Tibial artery (tissue), 4 donors: ENCODE measurements at regions not wholly inside any gene's neighbourhood (a gene's known extent, or its start where the extent isn't known, plus 50 kb on each side); places are given as distances from the start of the nearest gene placed in this dataset.

ENCODE experiments used
- DNase-seq, 2 donors: peaks; one replicate each; pipeline ENCODE4 v3.0.0-alpha.2; 2019
- H3K27ac ChIP-seq, 2 donors: fragments of 200-600 bp; sonication (generic) in 1 of 2; 1 replicate in 1 of 2; 2 replicates in 1 of 2; pipeline ENCODE4 v1.5.1; 2018 to 2019; ENCODE audit warnings: mild to moderate bottlenecking in 1 of 2
- H3K27me3 ChIP-seq, 2 donors: fragments of 200-600 bp; sonication (generic) in 1 of 2; one replicate each; pipeline versions ENCODE4 v1.5.1 to v1.6.0; 2016 to 2019
- H3K36me3 ChIP-seq, 3 donors: fragments of 200-600 bp; sonication (generic) in 2 of 3; one replicate each; pipeline ENCODE4 v1.5.1; 2016 to 2019; ENCODE audit warnings: mild to moderate bottlenecking in 2 of 3
- H3K4me1 ChIP-seq, 4 donors: fragments of 200-600 bp; sonication (generic) in 2 of 4; 1 replicate in 3 of 4; 2 replicates in 1 of 4; pipeline ENCODE4 v1.5.1; 2016 to 2019
- H3K4me3 ChIP-seq, 2 donors: fragments of 200-600 bp; sonication (generic) in 1 of 2; 1 replicate in 1 of 2; 2 replicates in 1 of 2; pipeline ENCODE4 v1.5.1; 2018 to 2019; ENCODE audit warnings: mild to moderate bottlenecking in 2 of 2
- H3K9me3 ChIP-seq, 3 donors: fragments of 200-600 bp; sonication (generic) in 1 of 3; one replicate each; pipeline ENCODE4 v1.5.1; 2016 to 2019
- CTCF ChIP-seq, 2 experiments: fragments of 200-600 bp in 1 of 2; fragments of 450-650 bp in 1 of 2; IDR thresholded peaks; one replicate each; pipeline ENCODE4 v1.5.1; 2017 to 2019; ENCODE audit warnings: antibody characterized with exemption in 2 of 2, mild to moderate bottlenecking in 1 of 2, moderate library complexity in 1 of 2
- intact Hi-C: fragments of 100-400 bp; cut with DNase I; formaldehyde crosslinking; loops from one replicate; pipeline ENCODE4 v1.15.0; 2023; ENCODE audit warnings: low total_unique reads

- no peak overlapping the region for H3K4me3 ChIP-seq
- H3K4me1 ChIP-seq = no peaks in the 10 kb centered on the region
- H3K36me3 ChIP-seq = no peaks in the 10 kb centered on the region
- no peaks in the 10 kb centered on the region for H3K9me3 ChIP-seq
- TF ChIP-seq CTCF (IDR thresholded peaks at IDR 0.05) = no peak
- no peak overlapping the region for H3K27ac ChIP-seq
- H3K27me3 ChIP-seq = no peaks in the 10 kb centered on the region
- no peak for DNase-seq
- intact Hi-C loops = no loop called here
These were observed 290.9 kb upstream of the FAM78B start for GRCh38 chr1:166457700-166458099.

GRCh38 chr1:166464333-166464732 is 297.5 kb upstream of the FAM78B start:
- H3K4me3 ChIP-seq = no peak overlapping the region
- intact Hi-C loops = no loop called here
- no peaks in the 10 kb centered on the region for H3K27me3 ChIP-seq
- H3K36me3 ChIP-seq = no peaks in the 10 kb centered on the region
- H3K27ac ChIP-seq = no peak overlapping the region
- H3K4me1 ChIP-seq = no peaks in the 10 kb centered on the region
- peaks cover 0 to 3% (median 0%) of the 10 kb centered on the region in 3 donors for H3K9me3 ChIP-seq
- no peak for DNase-seq
- TF ChIP-seq CTCF (IDR thresholded peaks at IDR 0.05) = no peak

DNA sequence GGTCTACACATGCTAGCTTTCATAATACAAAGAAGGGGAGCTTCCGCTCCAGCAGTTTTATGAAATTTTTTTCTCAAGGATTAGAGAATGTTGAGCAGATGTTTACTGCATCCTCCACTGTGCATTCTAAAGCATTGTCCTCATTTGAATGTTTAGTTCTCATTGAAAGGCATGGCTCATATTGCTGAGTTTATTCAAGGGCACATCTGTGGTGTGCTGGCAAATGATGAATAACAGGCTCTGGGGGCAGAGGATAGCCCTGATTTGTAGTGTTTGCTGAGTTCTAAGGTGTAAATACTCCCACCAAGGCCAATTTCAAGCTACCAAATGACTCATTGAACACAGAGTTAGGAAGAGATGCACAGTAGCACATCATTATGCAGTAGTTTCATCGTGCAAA is 303.2 kb upstream of the FAM78B start:
- TF ChIP-seq CTCF (IDR thresholded peaks at IDR 0.05) = no peak
- no peaks in the 10 kb centered on the region for H3K4me1 ChIP-seq
- H3K36me3 ChIP-seq = no peaks in the 10 kb centered on the region
- intact Hi-C loops = loop anchor here (10.0 kb wide), 1 partner anchor 535 kb away; no protein-coding TSS in a partner anchor
- no peak overlapping the region for H3K4me3 ChIP-seq
- DNase-seq = no peak
- H3K9me3 ChIP-seq = no peaks in the 10 kb centered on the region
- H3K27ac ChIP-seq = no peak overlapping the region
- H3K27me3 ChIP-seq = peaks cover 0 to 13% of the 10 kb centered on the region in 2 donors

DNA sequence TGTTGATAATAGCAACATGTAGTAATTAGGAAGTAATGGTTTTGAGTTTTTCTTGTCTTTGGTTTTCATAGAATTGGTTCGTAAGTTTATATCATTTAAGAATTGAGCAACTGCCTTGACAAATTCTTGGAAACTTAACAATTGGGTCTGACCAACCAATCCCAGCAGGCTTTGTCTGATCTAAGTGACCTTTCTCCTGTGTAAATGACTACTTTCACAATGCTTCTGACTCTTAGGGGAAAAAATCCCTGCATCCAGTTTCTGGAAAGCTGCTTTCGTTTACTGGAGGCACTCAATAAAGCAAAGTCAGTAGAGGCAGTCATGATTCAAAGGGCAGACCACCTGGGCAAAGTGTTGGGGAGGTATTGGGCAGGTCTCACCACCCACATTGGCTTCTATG is 303.6 kb upstream of the FAM78B start:
- no peaks in the 10 kb centered on the region for H3K36me3 ChIP-seq
- intact Hi-C loops = loop anchor here (10.0 kb wide), 1 partner anchor 536 kb away; no protein-coding TSS in a partner anchor
- peaks cover 0 to 13% of the 10 kb centered on the region in 2 donors for H3K27me3 ChIP-seq
- H3K9me3 ChIP-seq = no peaks in the 10 kb centered on the region
- no peak for TF ChIP-seq CTCF (IDR thresholded peaks at IDR 0.05)
- H3K27ac ChIP-seq = no peak overlapping the region
- no peak overlapping the region for H3K4me3 ChIP-seq
- H3K4me1 ChIP-seq = no peaks in the 10 kb centered on the region
- no peak for DNase-seq

- H3K36me3 ChIP-seq = no peaks in the 10 kb centered on the region
- intact Hi-C loops = loop anchor here (10.0 kb wide), 1 partner anchor 537 kb away; no protein-coding TSS in a partner anchor
- DNase-seq = no peak
- H3K4me1 ChIP-seq = no peaks in the 10 kb centered on the region
- H3K27me3 ChIP-seq = peaks cover 0 to 13% of the 10 kb centered on the region in 2 donors
- no peak overlapping the region for H3K27ac ChIP-seq
- no peak overlapping the region for H3K4me3 ChIP-seq
- TF ChIP-seq CTCF (IDR thresholded peaks at IDR 0.05) = no peak
- no peaks in the 10 kb centered on the region for H3K9me3 ChIP-seq
These were observed 304.6 kb upstream of the FAM78B start for GRCh38 chr1:166471359-166471758.
